Nephron progenitor cell (in vitro differentiated cells): ENCODE measurements at regions not wholly inside any gene's neighbourhood (a gene's known extent, or its start where the extent isn't known, plus 50 kb on each side); places are given as distances from the start of the nearest gene placed in this dataset.
A peak's percentile ranks its signal among the peaks of the same experiment; 100 is the strongest.

Experiments
- DNase-seq: peaks from one replicate; pipeline ENCODE4 v3.0.0; 2021
- H3K27ac Mint-ChIP-seq: 2 replicates; pipeline ENCODE4 v1.8.0; 2021; ENCODE audit warnings: mild to moderate bottlenecking, moderate library complexity, mixed read lengths
- H3K27me3 Mint-ChIP-seq: 2 replicates; pipeline ENCODE4 v1.8.0; 2021; ENCODE audit warnings: mild to moderate bottlenecking, low read depth, mixed read lengths; ENCODE audit not compliant: poor library complexity
- H3K36me3 Mint-ChIP-seq: 2 replicates; pipeline ENCODE4 v1.8.0; 2021; ENCODE audit warnings: low read depth, mixed read lengths
- H3K4me1 Mint-ChIP-seq: 2 replicates; pipeline ENCODE4 v1.8.0; 2021; ENCODE audit warnings: mixed read lengths
- H3K4me3 Mint-ChIP-seq: 2 replicates; pipeline ENCODE4 v1.8.0; 2021; ENCODE audit warnings: mild to moderate bottlenecking, moderate library complexity, mixed read lengths
- H3K9me3 Mint-ChIP-seq: 2 replicates; pipeline ENCODE4 v1.8.0; 2021; ENCODE audit warnings: mild to moderate bottlenecking, moderate library complexity, mixed read lengths
- CTCF ChIP-seq: fragments of 200-600 bp; sonication (generic); IDR thresholded peaks from 2 replicates; pipeline ENCODE4 v1.5.0; 2021; ENCODE audit warnings: antibody characterized with exemption

- Mint-ChIP-seq H3K27ac (no peak overlapping the region), H3K9me3 (no peaks in the 10 kb centered on the region), H3K4me3 (no peak overlapping the region), H3K4me1 (peaks cover 68% of the 10 kb centered on the region), H3K36me3 (no peaks in the 10 kb centered on the region), H3K27me3 (peaks cover 10% of the 10 kb centered on the region)
- no peak for DNase-seq
- TF ChIP-seq CTCF: peak; percentile 64
Measured at GRCh38 chr7:25389489-25390106, 161.3 kb upstream of the NPVF start.

- Mint-ChIP-seq H3K27me3 (peaks cover 10% of the 10 kb centered on the region), H3K4me1 (peaks cover 59% of the 10 kb centered on the region), H3K36me3 (no peaks in the 10 kb centered on the region), H3K4me3 (peak overlapping the region; percentile 27), H3K27ac (peak overlapping the region; percentile 70), H3K9me3 (no peaks in the 10 kb centered on the region)
- DNase-seq: no peak
- TF ChIP-seq CTCF: peak; percentile 54
Measured at GRCh38 chr7:25391295-25391861, 163.1 kb upstream of the NPVF start.

- Mint-ChIP-seq H3K27me3 (peaks cover 9% of the 10 kb centered on the region), H3K4me3 (peak overlapping the region; percentile 11), H3K4me1 (peaks cover 59% of the 10 kb centered on the region), H3K27ac (peak overlapping the region; percentile 98), H3K36me3 (no peaks in the 10 kb centered on the region), H3K9me3 (no peaks in the 10 kb centered on the region)
- TF ChIP-seq CTCF: no peak
- no peak for DNase-seq
Measured at GRCh38 chr7:25391961-25392587, 163.8 kb upstream of the NPVF start.

- no peaks in the 10 kb centered on the region for H3K9me3 Mint-ChIP-seq
- H3K4me1 Mint-ChIP-seq: peaks cover 63% of the 10 kb centered on the region
- no peaks in the 10 kb centered on the region for H3K36me3 Mint-ChIP-seq
- no peak for TF ChIP-seq CTCF
- no peak for DNase-seq
- peak overlapping the region; percentile 98 for H3K27ac Mint-ChIP-seq
- H3K4me3 Mint-ChIP-seq: peak overlapping the region; percentile 6
- peaks cover 6% of the 10 kb centered on the region for H3K27me3 Mint-ChIP-seq
Measured at GRCh38 chr7:25392588-25393338, 164.5 kb upstream of the NPVF start.

- H3K27me3 Mint-ChIP-seq: peaks cover 3% of the 10 kb centered on the region
- peak overlapping the region; percentile 50 for H3K27ac Mint-ChIP-seq
- DNase-seq: no peak
- no peaks in the 10 kb centered on the region for H3K36me3 Mint-ChIP-seq
- peaks cover 76% of the 10 kb centered on the region for H3K4me1 Mint-ChIP-seq
- H3K4me3 Mint-ChIP-seq: no peak overlapping the region
- no peaks in the 10 kb centered on the region for H3K9me3 Mint-ChIP-seq
- no peak for TF ChIP-seq CTCF
Measured at GRCh38 chr7:25395976-25396375, 167.7 kb upstream of the NPVF start.
